Stromal cell of bone marrow (primary cell): ENCODE measurements at regions not wholly inside any gene's neighbourhood (a gene's known extent, or its start where the extent isn't known, plus 50 kb on each side); places are given as distances from the start of the nearest gene placed in this dataset.

Source experiments
- DNase-seq: peaks from one replicate; pipeline ENCODE4 v3.0.0-alpha.2; 2012; ENCODE audit warnings: low read depth

DNA sequence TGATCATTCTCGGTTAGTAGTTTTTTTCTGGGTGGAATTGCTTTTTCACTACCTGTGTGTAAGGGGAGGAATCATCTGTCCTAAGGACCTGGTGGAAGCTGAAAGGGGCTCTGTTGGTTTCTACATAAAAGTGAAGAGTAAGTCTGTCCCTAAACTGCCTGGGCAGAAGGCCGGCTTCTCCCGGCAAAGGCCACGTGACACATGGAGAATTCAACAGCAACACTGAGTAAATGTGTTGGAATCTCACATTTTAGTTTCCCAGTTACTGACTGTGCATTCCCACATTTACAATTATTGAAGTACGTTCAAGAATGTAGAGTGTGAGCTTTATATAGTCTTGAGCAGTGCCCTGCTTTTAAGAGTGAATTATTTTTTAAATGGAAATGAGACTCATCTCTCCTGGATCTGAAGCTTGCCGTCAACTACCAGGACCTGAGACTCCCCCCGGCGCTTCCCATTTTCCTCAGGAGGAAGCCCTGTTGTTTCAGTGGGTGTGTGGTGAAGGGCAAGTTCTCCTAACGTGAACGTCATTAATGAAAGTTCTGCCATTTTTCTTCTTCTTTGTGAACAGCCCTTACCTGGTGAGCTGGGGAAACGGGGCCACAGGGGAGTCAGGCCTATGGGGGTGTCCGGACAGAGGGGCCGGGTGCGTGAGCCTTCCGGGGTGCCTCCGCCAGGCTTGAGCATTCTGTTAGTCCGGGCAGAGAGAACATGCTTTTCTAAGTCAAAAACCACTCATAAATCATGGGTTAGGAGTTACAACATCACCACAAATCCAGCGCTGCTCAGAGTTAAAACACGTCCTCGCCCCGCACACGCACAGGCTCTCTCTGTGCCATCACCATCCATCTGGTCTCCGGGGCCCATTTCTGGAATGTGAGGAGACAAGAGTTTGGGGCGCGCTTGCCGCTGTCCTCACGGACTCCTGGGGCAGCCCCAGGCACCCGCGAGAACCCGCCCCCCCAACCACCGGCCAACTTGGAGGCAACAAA lies 56.6 kb upstream of the SMOC2 start:
- DNase-seq = peak; percentile 64

DNA sequence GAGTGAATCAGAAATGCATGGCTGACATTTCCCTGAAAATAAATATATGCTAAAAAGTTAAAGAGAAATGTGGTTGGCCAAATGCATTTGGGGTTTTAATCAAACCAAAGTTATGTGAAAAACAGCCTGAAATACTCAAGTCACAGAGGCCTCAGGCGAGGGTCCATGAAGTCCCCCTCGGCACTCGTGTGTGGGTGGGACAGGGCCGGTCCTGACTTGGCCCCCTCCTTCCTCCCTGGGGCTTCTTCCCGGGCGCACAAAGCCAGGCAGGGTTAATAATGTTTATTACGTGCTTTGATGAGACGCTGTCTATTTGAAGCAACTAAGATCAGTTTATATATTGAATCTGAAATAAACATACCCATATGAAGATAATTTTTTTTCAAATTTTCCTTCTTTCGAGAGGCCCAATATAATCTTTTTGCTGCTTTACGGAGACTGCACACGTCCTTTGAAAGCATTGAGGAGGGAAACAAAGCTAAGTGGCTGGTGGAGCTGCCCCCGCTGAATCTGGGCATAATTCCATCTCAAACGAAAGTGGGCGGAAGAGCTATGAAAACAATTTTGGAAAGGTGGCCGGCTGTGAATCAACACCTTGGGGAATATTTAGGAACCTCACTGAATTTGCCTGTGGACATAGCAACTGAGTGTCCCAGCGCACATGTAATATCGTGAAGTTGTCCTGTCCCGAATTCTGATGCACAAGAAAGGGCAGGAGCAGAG lies 55.8 kb upstream of the SMOC2 start:
- DNase-seq = peak; percentile 21

DNA sequence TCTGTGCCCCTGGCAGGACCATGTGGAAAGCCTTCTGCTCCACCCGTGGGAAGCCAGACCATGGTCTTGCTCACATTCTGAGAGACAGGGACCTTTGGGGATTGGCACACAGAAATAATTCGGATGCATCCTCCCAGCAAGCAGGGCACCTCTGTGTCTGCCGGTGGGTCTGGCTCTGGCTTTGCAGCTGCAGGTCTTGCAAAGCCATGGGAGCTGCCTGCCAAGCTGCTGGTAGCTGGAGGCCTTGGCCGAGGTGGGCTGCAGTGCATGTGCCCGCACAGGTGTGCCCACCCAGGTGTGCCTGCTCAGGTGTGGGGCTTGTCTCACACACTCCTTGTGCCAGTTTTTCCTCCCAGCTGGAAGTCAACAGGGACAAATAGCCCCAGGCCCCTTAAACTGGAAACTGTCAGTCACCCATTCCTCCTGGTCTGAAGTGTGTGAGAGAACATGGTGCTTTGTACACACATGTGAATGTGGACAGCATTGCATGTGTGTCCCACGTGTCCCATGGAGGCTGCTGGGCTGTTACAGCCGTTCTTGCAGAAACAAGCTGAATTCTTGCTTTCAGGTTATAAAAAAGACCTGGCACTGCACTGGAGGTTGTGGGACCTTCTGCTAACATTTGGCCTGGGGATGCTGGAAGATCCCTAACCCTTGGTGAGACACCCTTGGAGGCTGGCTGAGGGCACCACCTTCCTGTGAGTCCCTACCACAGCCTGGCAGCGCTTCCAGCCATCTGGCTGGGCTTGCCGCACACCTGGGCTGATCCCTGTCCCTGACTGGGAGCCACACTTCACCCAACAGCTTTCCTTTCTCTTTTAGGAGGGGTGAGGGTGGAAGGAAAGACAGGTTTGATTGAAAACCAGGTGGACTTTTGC lies 54.9 kb upstream of the SMOC2 start:
- no peak for DNase-seq

DNA sequence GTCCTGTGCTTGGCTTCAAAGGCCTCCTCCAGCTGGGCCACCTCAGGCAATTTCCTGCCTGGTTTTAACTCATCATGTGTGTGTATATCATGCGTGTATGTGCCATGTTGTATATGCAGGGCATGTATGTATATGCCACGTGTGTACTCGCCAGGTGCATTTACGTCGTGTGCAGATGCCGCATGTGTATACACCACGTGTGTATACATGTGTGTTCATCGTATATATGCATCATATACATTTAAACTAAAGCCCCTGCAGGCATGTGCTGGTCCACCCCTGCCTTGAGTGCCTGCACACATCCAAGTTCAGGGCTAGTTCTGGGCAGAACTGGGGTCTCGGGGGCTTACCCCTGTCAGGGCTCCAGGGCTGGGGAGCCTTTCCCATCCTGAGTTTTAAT lies 54.0 kb upstream of the SMOC2 start:
- DNase-seq = no peak

DNA sequence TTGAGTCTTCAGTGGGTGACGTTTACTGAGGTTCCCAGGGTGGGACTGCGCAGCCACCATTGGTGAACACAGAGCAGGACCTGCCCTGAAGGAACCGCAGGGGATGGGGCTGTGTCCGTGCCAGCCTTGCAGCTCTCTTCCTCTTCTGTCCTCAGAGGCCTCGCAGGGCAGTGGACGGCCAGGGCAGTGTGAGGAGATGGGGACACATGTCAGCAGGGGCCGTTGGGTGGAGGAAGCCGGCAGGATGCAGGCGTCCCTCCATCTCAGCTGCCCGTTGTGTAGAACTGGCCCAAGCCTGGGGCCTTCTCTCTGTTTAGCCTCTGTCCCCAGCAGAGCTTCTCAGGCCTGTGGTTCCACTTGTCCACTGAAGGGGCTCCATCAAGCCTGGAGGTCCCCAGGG lies 53.6 kb upstream of the SMOC2 start:
- no peak for DNase-seq

DNA sequence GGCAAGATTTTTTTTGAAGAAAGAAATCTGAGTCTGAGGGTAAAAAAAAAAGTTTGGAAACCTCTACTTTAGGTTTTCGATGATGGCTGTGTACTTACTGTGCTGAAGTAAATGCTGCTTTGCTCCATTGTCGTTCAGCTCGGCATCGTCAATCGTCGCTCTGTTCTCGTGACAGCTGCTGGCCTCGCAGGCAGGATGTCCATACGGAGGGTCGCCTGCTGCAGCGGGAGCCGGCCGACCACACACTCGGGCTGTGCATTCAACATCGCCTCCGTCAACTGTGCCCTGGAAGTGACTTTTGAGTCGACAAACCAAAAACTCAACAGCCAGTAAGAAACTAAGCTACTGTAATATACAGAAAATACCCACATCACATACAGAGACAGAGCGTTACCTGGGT lies 53.1 kb upstream of the SMOC2 start:
- no peak for DNase-seq

DNA sequence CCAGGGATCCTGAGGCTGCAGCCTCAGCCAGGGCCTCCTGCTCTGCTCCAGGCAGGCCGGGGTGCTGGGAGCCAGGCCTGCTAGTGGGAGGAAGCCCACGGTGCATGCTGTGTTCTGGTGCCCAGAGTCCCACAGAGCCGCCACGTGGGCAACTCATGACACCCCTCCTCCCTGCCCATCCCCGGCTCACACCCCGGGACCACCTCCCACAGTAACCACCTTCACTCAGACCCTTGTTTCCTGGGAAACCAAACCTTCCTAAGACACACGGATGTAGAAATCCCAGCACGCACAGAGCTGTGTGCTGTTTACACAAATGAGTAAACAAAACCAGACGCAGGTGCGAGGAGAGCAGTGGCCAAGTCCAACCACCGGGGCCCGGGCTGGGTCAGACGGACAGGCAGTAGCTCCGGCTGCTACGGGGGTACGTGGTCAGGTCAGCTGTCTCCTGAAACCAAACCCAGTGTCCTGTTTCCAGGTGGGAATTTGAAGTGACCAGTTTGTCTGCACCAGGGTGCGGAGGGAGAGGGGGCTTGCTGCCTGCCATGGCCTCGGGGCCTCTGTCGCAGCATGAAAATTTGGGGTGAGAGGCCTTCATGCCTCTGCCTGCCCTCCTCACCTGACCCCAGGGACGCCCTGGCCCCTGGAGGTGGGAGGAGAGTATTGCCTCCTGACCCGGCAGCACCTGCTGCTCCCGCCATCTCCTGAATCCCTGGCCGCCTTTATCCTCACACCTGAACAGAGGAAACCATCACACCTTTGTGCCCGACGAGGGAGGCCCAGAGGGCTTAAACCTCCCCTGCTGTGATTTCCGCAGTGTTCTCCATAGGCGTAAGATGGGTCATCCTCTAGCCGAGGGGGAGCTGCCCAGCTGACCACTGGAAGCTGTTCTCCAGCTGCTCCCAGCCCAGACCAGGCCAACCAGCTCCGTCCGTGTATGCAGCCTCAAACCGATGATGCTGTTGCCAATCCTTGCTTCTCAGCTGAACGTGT lies 52.0 kb upstream of the SMOC2 start:
- DNase-seq = no peak

DNA sequence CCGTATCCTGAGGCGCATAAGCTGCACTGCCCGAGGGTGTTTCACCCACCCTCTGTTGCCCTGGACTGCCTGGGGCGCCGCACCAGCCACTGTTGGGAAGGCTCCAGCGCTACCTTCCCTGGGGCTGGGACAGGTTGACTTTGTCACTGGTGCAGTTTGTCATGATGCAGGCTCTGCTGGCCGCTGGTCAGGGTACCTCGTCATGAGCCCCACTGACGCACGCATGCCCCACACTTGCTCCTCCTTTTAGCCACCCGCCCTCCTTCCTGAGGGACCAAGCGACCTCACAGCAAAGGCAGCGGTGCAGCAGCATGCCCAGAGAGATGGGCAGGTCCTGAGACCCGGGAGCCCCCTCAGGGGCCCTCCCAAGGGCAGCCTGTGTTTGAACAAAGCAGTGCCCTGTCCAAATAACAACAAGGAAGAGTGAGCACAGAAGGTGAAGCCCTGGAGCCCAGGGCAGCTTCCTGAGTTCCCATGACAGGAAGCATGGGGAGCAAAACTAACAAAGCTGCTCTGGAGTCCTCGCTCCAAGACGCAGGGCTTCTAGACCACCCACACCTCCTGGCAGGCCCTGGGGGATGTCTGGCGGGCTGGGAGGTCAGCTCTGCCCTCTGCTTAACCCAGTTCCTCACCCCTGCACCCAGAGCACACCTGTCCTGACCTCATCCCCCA lies 50.1 kb upstream of the SMOC2 start:
- DNase-seq = no peak
